Head of caudate nucleus (tissue), 42 donors: ENCODE measurements at regions not wholly inside any gene's neighbourhood (a gene's known extent, or its start where the extent isn't known, plus 50 kb on each side); places are given as distances from the start of the nearest gene placed in this dataset.

Experiments
- DNase-seq, 42 donors: peaks; one replicate each; pipeline versions ENCODE4 v3.0.0 to v3.0.0-alpha.2; 2020 to 2021; ENCODE audit warnings: mixed read lengths in 7 of 42
- intact Hi-C: fragments of 100-400 bp; cut with DNase I; formaldehyde crosslinking; loops from one replicate; pipeline ENCODE4 v1.15.0; 2022

DNA sequence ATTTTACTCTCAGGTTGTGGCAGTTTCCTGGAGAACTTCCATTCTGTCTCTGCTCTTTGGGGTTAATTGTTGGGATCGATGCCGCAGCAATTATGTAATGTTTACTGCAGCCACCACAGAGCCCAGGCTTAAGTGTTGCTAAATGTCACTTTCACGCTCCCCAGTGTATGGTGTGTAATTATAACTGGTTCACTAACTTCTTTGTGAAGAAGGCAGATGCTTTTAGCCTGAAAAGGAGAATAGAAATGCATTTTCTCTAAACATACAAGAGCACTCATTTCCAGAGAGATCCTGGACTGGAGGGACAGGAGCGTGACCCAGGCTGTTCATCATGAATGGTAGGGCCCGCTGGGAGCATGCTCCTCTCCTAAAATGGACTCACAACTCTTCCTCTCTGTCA lies 132.2 kb upstream of the PLET1 start:
- intact Hi-C loops, result no loop called here
- DNase-seq, result no peak

GRCh38 chr11:112394304-112394703 lies 133.6 kb upstream of the PLET1 start:
- intact Hi-C loops, result no loop called here
- DNase-seq, result peak in 1 of 42 donors; percentile 14

GRCh38 chr11:112396076-112396475 lies 135.4 kb upstream of the PLET1 start:
- DNase-seq, result no peak
- intact Hi-C loops, result no loop called here

DNA sequence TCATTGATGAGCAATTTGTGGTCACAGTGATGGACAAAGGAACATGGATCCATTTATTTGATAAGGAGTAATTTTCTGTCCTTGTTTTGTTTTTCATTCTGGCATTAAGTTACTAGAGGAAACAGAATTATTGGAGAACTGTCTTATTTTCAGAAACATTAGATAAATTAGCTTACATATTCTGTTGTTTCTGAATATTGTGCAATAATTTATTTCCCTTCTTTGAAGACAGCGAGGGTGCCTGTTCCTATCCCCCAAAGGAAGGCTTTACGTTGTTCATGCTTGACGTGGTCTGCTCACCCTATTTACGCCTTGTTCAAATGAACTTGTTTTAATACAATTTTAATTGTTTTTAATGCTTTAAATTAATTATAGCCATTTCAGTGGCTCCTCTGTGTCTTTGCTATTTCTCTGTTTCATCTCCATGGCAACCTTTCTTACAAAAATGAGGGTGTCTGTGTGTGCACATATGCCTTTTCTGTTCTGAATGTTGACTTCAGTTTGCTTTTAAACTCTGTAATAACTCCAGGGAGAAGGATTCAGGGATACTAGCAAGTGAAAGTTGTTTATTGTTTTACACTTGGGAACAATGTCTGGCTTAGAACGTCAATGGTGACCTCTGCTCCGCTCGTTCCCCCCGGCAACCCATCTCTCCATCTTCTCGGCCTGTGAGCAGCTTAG lies 138.3 kb upstream of the PLET1 start:
- intact Hi-C loops, result no loop called here

DNA sequence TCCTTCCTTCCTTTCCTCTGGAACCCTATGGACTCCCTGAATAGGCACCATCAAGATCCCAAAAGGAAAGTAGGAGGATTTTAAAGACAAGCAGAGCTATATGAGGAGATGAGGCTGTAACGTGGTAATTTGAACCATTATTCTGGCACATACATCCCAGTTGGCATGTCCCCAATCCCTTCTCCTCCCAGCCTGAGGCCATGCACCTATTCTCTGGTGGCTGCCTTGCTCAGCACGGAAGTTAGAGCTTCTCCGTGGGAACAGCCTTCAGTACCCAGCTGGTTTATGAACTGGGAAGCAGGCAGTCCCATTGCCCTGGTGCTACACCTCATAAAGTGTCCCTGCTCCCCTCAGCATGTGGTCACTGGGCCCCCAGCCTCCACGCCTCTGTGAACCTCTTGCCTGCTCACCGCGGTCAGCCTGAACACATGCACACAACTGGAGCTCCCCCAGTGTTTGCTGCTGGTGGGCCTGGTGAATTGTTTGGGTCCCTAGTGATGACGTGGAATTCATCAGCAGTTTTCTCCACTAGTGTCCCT lies 139.9 kb upstream of the PLET1 start:
- intact Hi-C loops, result no loop called here
- no peak for DNase-seq

More for the DNA sequence above, 138.3 kb upstream of the PLET1 start:
- no peak for DNase-seq

- intact Hi-C loops, result no loop called here
Observed at GRCh38 chr11:112401036-112401769, 140.5 kb upstream of the PLET1 start.

DNA sequence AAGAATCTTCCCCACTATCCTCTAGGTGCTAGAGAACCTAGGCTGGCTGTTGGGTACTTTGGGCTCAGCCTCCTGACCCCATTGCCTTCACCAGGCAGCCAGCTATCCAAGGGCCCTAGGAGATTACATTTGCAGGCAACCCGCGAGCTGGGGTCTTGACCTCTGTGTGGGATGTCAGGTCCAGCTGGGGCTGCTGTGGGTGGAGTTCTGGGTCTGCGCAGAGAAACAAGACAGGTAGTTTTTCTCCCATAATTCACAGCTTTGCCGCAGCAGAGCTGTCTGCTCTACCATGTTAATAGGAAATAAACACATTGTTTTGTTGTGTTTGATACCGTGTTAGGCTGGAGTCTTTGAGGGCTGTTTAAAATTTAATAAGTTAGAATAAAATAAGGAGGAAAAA lies 142.8 kb upstream of the PLET1 start:
- DNase-seq, result no peak

More at GRCh38 chr11:112401036-112401769, 140.5 kb upstream of the PLET1 start:
- DNase-seq, result peak in 5 of 42 donors; percentile 5 to 52 (median 23)

DNA sequence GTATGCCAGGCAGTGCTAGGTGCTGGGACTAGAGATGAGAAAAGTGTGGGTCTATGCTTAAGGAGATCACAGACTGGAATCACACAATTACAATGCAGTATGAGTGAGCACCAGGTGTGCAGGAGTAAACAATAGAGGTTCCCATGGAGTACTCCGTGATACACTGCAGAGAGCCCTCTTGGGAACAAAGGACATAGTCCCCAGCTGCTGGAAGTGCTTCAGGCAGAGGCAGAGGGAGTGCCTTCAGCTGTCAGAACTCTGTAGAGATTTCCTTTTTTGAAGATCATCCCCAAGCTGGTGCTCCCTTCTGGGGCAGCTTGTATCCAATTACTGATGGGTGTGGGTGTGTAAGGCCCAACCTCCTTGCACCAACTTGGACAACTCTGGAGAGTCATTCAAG lies 143.5 kb upstream of the PLET1 start:
- intact Hi-C loops, result no loop called here
- DNase-seq, result no peak

More for the DNA sequence above, 142.8 kb upstream of the PLET1 start:
- intact Hi-C loops, result no loop called here

DNA sequence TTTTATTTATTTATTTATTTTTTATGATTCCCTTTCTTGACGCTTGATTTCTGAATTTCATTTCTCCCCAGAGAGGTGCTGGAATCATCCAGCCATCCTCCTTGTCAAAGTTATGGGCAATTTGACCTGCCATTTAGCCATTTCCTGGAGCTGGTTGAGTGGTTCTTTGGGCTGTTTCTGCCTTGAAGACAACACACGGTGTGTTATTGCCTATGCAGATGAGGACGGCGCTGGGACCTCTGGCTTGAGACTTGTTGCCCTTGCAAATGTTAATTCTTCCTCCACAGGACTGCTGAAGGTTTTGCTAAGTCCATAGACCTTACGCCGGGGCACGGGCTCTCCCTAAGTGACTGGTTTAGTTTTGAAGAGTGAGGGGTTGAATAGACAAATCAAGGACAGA lies 147.9 kb upstream of the PLET1 start:
- intact Hi-C loops, result no loop called here
- no peak for DNase-seq

- no peak for DNase-seq
- intact Hi-C loops, result no loop called here
Observed at GRCh38 chr11:112410325-112410724, 149.7 kb upstream of the PLET1 start.

- no peak for DNase-seq
- intact Hi-C loops, result no loop called here
Observed at GRCh38 chr11:112412383-112412782, 151.7 kb upstream of the PLET1 start.

- DNase-seq, result no peak
- intact Hi-C loops, result no loop called here
Observed at GRCh38 chr11:112417339-112417738, 156.7 kb upstream of the PLET1 start.

DNA sequence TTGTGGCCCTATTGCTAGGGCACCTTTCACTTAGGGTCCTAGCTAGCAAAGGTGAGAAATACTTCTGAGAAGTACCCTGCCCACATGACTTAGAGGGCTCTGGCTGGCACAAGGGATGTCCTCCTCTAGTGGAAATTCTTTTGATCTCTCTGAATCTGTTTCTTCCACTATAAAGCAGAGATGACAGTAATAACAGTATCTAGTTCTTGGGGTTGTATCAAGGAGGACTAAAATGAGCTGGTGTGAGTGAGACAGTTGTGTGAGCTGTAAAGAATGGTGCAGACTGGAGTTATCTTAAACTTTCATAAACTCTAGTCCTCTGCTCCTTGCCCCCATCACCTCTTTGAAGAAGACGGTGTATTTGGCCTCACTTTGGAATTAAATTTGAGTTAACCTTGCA lies 157.8 kb upstream of the PLET1 start:
- DNase-seq, result no peak
- intact Hi-C loops, result no loop called here

DNA sequence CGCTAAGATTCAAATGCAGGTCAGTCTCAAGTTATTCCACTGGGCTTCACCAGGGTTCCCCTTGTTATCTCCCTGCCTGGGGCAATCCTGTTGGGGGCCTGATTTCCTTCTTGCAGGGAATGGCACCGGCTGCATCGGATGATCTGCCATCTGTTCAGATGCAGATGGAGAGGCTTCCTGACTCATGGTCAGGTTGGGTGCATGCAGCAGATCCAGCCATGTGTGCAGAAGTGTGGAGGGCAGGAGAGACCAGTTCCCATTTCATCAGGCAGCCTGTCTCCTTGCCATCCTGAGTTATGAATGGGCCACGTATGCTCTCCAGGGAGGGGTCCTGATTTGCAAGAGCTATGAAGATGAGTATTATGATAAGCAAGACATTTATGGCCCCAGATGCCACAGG lies 161.2 kb upstream of the PLET1 start:
- no peak for DNase-seq
- intact Hi-C loops, result no loop called here

DNA sequence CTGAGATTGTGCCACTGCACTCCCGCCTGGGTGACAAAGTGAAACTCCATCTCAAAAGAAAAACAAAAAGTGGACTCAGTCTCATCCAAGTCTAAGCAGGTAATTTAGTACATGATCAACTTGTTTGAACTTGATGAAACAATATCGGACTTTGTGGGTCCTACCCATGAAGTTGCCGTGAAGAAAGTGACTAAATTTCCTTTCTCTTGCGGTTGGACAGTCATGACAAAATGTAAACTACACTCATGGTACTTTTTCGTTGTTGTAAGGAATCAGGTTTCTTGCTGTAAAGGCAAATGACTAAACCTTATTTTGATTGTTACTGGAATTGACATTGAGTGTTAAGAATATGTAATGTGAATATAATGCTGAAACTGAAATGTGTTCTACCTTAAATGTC lies 164.5 kb upstream of the PLET1 start:
- intact Hi-C loops, result no loop called here
- DNase-seq, result no peak

GRCh38 chr11:112437096-112437495 lies 176.4 kb upstream of the PLET1 start:
- intact Hi-C loops, result no loop called here
- no peak for DNase-seq

- intact Hi-C loops, result no loop called here
- no peak for DNase-seq
Observed at GRCh38 chr11:112439614-112440013, 179.0 kb upstream of the PLET1 start.

DNA sequence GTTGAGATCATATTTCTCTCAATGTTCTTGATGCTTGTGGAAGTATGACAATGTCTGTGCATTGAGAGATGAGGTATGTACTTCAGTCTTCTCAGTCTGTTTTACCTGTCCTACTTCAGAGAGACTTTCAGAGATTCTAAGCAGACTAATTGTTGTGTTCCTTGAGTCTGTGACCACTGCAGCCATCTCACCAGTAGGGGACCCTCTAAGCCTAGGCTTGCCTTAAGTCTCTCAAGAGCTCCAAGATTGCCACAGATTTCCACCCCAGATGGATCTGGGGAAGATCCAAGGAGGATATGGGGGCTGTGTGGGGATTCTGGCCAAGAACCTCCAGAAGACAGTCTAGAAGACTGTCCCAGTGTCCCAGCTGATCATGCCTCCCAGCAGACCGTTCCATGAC lies 179.9 kb upstream of the PLET1 start:
- no peak for DNase-seq
- intact Hi-C loops, result no loop called here

DNA sequence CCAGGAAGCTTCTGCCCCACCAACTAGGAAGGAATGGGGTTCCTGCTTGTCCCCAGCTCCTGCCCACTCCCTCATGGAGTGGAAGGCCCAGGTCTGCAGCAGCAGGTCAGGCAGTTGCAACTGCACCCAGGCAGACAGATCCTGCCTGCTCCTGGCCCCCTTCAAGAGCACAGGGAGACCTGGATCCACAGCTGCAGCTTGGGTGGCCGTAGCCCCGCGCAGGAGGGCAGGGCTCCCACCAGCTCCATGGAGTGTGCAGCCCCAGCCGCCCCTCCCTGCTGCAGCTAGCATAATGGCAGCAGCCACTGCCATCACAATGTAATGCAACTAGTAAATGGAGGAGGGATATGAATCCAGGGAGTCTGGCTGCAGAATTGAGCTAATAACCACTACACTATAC lies 187.5 kb upstream of the PLET1 start:
- DNase-seq, result no peak
- intact Hi-C loops, result no loop called here

DNA sequence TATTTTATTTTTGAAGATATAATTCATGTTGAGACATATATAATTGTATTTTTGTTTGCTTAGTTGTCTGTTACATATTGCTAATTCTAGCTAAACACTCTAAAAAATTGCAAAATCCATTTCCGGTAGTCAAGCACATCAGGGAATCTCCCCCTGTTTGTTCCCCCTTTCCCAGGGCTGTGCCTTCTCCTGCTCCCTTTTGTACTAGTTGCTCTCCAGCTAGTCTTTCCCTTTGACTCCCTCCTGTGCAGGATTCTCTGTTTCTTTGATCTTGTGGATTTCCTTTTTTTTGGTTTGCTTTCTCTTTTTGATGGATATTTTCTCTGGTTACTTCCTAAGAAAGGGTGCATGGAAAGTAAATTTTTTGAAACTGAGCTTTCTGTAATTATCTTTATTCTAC lies 188.1 kb upstream of the PLET1 start:
- no peak for DNase-seq
- intact Hi-C loops, result no loop called here

GRCh38 chr11:112451250-112451649 lies 190.6 kb upstream of the PLET1 start:
- no peak for DNase-seq
- intact Hi-C loops, result no loop called here
